PC-9 (cell line): ENCODE measurements at regions not wholly inside any gene's neighbourhood (a gene's known extent, or its start where the extent isn't known, plus 50 kb on each side); places are given as distances from the start of the nearest gene placed in this dataset.

Experiments
- BruUV-seq: library from RNA; stranded (reverse); fragments of 400-500 nt; replicated peaks from 2 replicates; lab custom pipeline; 2021; lab: Mats Ljungman, UMichigan
- CTCF ChIA-PET: fragments of 300-600 bp; sonication (Branson Sonifier 250); formaldehyde crosslinking; loops from one replicate; lab custom pipeline; 2022; ENCODE audit warnings: antibody characterized with exemption; lab: Charles Lee
- POLR2A ChIA-PET: fragments of 300-600 bp; sonication (Branson Sonifier 250); formaldehyde crosslinking; loops from one replicate; lab custom pipeline; 2022; ENCODE audit warnings: antibody characterized with exemption; ENCODE audit not compliant: unreplicated experiment; lab: Charles Lee
- DNase-seq, 2 experiments: peaks; one replicate each; pipeline versions ENCODE4 v3.0.0 to v3.0.0-alpha.2; 2015 to 2022; ENCODE audit warnings: mixed read lengths in 1 of 2
- H2AFZ ChIP-seq: fragments of 200-600 bp; sonication (generic); 2 replicates; pipeline ENCODE4 v1.8.1; 2017; ENCODE audit warnings: antibody characterized with exemption
- H3F3A ChIP-seq: fragments of 200-600 bp; sonication (generic); 2 replicates; pipeline ENCODE4 v1.8.1; 2017; ENCODE audit warnings: antibody characterized with exemption, mild to moderate bottlenecking, low read depth; ENCODE audit not compliant: insufficient read depth
- H3K27ac ChIP-seq: fragments of 200-600 bp; sonication (generic); 2 replicates; pipeline ENCODE4 v1.6.1; 2016; ENCODE audit warnings: mixed run types
- H3K27me3 ChIP-seq: fragments of 200-600 bp; sonication (generic); 2 replicates; pipeline ENCODE4 v1.6.1; 2016; ENCODE audit warnings: low read depth, mixed run types; ENCODE audit not compliant: insufficient read depth
- H3K36me3 ChIP-seq: fragments of 200-600 bp; sonication (generic); 2 replicates; pipeline ENCODE4 v1.6.1; 2016; ENCODE audit warnings: low read depth, mixed run types
- H3K4me1 ChIP-seq: fragments of 200-600 bp; sonication (generic); replicated peaks from 2 replicates; pipeline ENCODE4 v1.6.1; 2016; ENCODE audit warnings: mixed run types; ENCODE audit not compliant: insufficient read depth
- H3K4me2 ChIP-seq: fragments of 200-600 bp; sonication (generic); 2 replicates; pipeline ENCODE4 v1.6.1; 2017; ENCODE audit warnings: mixed run types
- H3K4me3 ChIP-seq: fragments of 200-600 bp; sonication (generic); 2 replicates; pipeline ENCODE4 v1.6.1; 2016; ENCODE audit warnings: mixed run types
- H3K79me2 ChIP-seq: fragments of 200-600 bp; sonication (generic); 2 replicates; pipeline ENCODE4 v1.6.1; 2017; ENCODE audit warnings: low read depth, mixed run types
- H3K9me2 ChIP-seq: fragments of 200-600 bp; sonication (generic); 2 replicates; pipeline ENCODE4 v1.8.1; 2017; ENCODE audit warnings: mild to moderate bottlenecking; ENCODE audit not compliant: insufficient read depth
- H3K9me3 ChIP-seq: fragments of 200-600 bp; sonication (generic); 2 replicates; pipeline ENCODE4 v1.8.1; 2016; ENCODE audit warnings: low read depth; ENCODE audit not compliant: insufficient read depth
- H4K20me1 ChIP-seq: fragments of 200-600 bp; sonication (generic); 2 replicates; pipeline ENCODE4 v1.8.1; 2017; ENCODE audit not compliant: insufficient read depth
- CTCF ChIP-seq: fragments of 200-600 bp; sonication (generic); conservative IDR thresholded peaks from 2 replicates; pipeline ENCODE4 v1.6.1; 2017; ENCODE audit warnings: mixed run types, antibody characterized with exemption, mild to moderate bottlenecking, moderate library complexity
- EZH2 ChIP-seq: fragments of 200-600 bp; sonication (generic); IDR thresholded peaks from 2 replicates; pipeline ENCODE4 v1.8.0; 2017; ENCODE audit warnings: antibody characterized with exemption, low read depth
- intact Hi-C: fragments of 100-400 bp; cut with micrococcal nuclease; formaldehyde crosslinking; loops from one replicate; pipeline ENCODE4 v1.10.0; 2022; ENCODE audit not compliant: unreplicated experiment

GRCh38 chr2:239589270-239589825 lies 188.5 kb upstream of the HDAC4 start:
- Histone ChIP-seq H2AFZ (no peak overlapping the region), H3K4me1 (no peaks in the 10 kb centered on the region), H3K36me3 (no peaks in the 10 kb centered on the region), H3F3A (no peaks in the 10 kb centered on the region), H3K9me3 (no peaks in the 10 kb centered on the region), H3K79me2 (no peaks in the 10 kb centered on the region), H3K4me3 (no peak overlapping the region), H3K4me2 (no peak overlapping the region), H3K9me2 (no peaks in the 10 kb centered on the region), H3K27ac (no peak overlapping the region), H4K20me1 (no peaks in the 10 kb centered on the region), H3K27me3 (peaks cover 90% of the 10 kb centered on the region)
- DNase-seq, result no peak
- intact Hi-C loops, result no loop called here
- ChIA-PET CTCF (no interaction called here), POLR2A (no interaction called here)
- TF ChIP-seq CTCF (no peak), EZH2 (no peak)
- no TSS peak for BruUV-seq

GRCh38 chr2:239588451-239589269 lies 187.8 kb upstream of the HDAC4 start:
- no peaks in the 10 kb centered on the region for H3K9me2 ChIP-seq
- H3K27me3 ChIP-seq, result peaks cover 90% of the 10 kb centered on the region
- H3K9me3 ChIP-seq, result no peaks in the 10 kb centered on the region
- intact Hi-C loops, result no loop called here
- DNase-seq, result no peak
- ChIA-PET POLR2A (no interaction called here), CTCF (no interaction called here)
- no peaks in the 10 kb centered on the region for H4K20me1 ChIP-seq
- no peak overlapping the region for H2AFZ ChIP-seq
- no TSS peak for BruUV-seq
- H3F3A ChIP-seq, result no peaks in the 10 kb centered on the region
- H3K4me3 ChIP-seq, result no peak overlapping the region
- H3K36me3 ChIP-seq, result no peaks in the 10 kb centered on the region
- no peak overlapping the region for H3K4me2 ChIP-seq
- H3K27ac ChIP-seq, result no peak overlapping the region
- TF ChIP-seq EZH2, result no peak
- no peak for TF ChIP-seq CTCF
- H3K4me1 ChIP-seq, result no peaks in the 10 kb centered on the region
- no peaks in the 10 kb centered on the region for H3K79me2 ChIP-seq

GRCh38 chr2:239587841-239588240 lies 187.0 kb upstream of the HDAC4 start:
- Histone ChIP-seq H3K79me2 (no peaks in the 10 kb centered on the region), H2AFZ (no peak overlapping the region), H3K4me3 (no peak overlapping the region), H4K20me1 (no peaks in the 10 kb centered on the region), H3K9me3 (no peaks in the 10 kb centered on the region), H3K27me3 (peaks cover 99% of the 10 kb centered on the region), H3K27ac (no peak overlapping the region), H3K4me2 (no peak overlapping the region), H3K4me1 (no peaks in the 10 kb centered on the region), H3F3A (no peaks in the 10 kb centered on the region), H3K36me3 (no peaks in the 10 kb centered on the region), H3K9me2 (no peaks in the 10 kb centered on the region)
- ChIA-PET POLR2A (no interaction called here), CTCF (no interaction called here)
- no peak for TF ChIP-seq CTCF
- TF ChIP-seq EZH2, result no peak
- intact Hi-C loops, result no loop called here
- BruUV-seq, result no TSS peak
- DNase-seq, result no peak
